GOT3 (cell line): ENCODE measurements at regions not wholly inside any gene's neighbourhood (a gene's known extent, or its start where the extent isn't known, plus 50 kb on each side); places are given as distances from the start of the nearest gene placed in this dataset.

Source experiments
- DNase-seq: peaks from one replicate; lab custom pipeline; 2025; ENCODE audit warnings: mixed read lengths; lab: John Stamatoyannopoulos, UW

DNA sequence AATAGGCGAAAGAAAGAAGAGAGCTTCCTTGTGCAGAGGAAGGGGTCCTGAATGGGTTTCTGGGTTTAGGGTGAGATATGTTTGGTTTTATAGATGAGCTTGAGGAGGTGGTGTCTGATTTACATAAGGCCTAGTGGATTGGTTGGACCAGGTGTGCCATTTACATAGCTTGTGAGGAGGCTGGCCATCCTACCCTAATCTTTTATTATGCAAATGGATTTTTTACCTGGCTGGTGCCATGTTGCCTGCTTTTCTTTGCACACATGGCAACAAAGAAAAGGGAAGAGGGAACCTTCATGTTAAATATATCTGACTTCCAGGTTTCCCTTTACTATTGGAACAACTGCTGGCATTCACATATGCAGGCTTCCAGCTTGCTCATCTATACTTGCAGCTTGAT, 585.3 kb downstream of the PTPRU start:
- DNase-seq: no peak

DNA sequence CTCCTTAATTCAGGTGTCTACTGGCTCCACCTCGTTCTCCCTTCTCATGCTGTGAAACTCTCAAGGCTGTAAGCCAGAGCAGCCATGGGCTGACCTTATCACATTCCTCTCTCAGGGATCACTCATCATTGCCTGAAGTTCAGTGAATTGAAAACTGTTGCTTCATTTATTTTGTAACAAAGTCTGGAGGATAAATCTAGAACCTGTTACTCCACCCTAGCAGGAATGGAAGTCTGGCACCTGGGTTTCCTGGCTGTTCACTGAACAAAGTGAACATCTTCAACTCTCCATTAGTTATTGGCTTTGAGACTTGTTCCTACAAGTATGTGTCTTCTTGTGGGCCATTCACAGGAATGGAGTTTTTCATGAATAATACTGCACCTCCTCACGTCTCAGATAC, 584.1 kb downstream of the PTPRU start:
- DNase-seq: no peak

DNA sequence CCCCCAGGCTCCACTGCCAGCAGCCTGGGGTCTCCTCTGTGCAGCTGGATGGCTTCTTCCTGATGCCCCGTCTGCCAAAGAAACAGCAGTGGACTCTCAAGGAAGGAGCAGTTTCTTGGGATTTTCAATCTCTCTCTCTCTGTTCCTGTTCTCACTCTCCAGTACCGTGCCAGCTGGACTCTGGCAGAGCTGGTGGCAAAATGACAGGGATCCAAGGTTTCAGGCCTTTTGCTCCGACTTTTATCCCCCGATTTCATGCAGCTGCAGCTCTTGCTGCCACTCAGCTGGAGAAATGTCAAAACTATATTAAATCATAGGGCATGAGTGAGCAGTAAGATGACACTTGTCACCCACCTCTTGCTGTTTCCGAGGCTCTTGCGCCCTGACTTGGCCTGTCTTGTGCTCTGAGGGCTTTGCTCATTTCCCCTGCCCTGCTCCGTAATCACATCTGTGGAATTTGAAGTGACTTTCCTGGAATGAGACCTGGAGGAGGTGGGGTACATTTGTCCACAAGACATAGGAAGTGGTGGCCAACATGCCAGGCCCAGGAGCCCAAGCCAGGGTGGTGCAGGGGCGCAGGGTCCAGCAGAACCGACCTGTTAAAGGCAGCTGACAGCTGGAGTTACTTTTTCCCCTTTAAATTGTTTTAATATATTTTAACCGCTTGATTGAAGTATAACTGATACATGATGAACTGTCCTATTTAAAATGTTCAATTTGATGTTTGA, 576.2 kb downstream of the PTPRU start:
- DNase-seq: no peak

DNA sequence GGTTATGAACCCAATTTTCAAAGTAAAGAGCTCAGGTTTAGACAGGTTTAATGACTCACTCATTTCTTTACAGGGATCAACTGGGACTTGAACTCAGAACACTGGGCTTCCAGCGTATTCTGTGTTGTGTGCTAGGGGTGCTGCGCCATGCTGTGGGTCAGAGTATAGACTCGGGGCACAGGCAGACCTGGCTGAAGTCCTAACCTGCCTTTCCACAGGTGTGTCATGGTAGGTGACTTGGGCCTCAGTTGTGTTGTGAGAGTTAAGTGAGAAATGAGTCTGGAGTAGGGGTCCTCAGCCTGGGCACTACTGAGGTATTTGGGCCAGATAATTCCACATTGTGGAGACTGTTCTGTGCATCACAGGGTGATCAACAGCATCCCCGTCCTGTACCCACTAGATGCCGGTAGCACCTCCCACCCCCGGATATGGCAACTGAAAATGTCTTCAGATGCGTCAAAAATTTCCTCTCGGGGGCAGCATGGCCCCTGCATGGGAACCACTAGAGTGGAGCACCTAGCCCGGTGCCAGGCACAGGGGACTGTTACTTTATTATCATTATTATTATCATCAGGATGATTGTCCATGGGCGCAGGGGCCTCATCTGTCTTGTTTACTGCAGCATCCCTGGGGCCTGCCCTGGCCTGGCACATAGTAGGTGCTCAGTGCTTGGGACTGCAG, 575.5 kb downstream of the PTPRU start:
- DNase-seq: no peak

DNA sequence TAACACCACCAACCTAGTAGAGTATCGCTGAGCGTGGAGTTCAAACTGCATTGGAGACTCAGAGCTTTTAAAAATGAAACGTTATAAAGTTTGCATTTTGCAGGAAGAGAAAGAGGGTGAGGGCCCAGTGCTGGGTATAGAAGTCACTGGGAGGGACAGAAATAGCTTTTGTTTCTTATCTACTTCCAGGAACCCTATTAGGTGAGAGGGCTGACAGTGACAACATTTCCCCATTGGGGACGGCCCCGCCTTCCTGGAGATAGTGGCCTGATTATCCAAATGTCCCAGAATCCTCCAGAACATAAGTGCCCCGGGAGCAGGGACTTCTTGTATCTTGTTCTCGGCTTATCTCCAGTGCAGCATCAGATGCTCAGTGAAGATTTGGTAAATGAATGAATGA, 574.9 kb downstream of the PTPRU start:
- DNase-seq: no peak

DNA sequence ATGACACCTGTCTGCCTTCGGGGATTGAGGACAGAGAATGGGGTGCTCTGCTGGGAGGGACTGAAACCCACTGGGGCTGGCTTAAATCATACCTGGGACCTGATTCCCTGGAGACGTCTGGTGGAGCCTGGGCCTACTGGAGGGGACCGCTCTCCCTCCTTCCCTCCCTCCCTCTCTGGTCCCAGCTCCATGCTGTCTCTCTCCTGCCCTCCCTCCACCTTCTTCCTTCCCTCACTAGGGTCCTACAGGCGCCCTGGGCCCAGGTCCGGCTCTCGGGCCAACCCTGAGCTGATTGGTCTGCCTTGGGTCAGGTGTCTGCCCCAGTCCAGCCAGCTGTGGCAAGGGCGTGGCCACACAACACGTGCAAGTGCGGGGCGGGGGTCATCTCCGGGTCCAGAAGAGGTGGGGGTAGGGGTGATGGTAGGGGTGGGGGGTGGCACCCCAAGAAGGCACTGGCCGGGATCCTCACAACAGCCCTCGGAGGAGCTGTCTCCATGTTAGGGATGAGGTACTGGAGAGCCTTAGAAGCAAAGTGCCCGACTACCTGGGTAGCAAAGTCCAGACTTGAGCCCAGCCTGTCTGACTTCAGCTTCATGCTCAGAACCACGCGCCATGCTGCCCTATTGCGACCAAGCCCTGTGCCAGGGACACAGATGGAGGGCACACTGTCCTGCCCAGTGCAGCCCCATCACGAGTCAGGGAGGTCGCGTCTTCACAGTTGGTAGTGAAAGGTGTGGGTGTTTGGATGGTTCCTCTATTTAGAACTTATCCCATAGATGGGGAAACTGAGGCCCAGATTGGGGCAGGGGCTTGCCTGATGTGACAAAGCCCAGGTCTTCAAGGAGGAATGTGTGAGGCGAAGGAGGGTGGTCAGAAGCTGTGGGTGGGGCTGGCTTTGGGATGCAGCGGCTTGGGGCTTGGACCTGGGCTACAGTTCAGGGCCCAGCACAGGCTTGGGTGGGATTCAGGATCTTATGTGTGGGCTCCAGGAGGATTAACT, 574.1 kb downstream of the PTPRU start:
- no peak for DNase-seq

DNA sequence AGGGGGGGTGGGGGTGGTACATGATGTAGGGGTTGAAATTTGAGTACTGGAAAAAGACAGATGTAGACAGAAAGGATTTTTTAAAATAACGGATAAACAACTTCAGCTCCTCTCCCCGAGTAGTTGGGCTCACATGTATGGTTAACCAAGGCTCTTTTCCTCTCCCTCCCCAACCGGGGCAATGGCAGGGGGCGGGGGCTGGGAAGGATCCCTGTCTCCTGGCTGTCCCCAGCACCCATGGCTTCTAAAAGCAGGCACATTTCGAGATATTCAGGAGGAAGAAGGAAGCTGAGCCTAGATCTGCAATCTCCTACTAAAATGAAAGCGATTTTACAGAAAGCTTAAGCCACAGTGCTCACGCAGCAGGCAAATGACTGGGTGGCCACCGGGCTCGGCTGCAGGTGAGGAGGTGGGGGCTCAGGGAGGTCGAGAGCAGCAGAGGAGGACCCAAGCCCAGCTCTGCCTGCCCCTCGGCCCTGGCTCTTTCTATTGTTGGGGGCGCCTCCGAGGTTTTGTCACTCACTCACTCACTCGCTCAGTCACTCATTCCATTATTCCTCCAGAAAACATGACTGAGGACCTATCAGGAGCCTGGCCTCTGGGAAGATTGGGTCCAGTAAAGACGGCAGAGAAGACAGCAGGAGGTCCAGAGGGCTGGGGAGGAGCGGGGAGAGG, 573.3 kb downstream of the PTPRU start:
- no peak for DNase-seq

DNA sequence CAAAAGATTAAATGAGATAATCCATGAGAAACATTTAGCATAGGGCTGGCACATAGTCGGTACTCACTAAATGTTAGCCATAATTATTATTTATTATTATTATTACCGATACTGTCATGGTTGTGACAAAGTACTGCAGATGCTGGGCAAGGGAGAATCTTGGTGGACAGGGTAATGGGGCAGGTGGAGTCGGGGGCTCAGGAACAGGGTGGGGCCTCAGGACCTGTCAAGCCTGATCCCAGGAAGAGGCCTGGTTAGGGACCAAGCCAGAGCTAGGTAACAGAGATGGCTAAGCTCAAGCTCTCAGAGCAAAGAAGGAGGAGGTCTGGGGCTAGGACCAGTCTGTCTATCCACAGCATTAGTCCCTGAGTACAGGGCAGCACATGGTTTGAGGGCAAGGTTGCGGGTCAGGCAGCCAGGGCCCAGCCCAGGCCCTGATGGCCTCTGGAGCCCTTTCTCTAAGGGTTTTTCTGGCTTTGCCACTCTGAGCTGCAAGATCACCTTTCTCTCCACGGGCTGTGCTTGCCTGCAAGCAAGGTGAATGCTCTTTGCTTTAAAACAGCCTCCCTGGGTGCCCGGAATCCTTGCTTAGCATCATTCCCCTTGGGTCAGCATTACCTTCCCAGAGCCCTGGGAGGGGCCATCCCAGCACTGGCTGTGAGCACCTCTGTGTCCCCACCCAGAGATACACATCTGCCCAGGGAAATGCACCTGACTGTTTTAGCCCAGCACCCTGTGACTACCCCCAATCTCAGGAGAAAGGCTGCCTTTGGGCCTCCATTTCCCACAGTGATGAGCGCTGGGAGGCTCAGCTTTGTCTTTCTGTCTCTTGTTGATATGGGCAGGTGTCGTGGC, 572.0 kb downstream of the PTPRU start:
- no peak for DNase-seq

DNA sequence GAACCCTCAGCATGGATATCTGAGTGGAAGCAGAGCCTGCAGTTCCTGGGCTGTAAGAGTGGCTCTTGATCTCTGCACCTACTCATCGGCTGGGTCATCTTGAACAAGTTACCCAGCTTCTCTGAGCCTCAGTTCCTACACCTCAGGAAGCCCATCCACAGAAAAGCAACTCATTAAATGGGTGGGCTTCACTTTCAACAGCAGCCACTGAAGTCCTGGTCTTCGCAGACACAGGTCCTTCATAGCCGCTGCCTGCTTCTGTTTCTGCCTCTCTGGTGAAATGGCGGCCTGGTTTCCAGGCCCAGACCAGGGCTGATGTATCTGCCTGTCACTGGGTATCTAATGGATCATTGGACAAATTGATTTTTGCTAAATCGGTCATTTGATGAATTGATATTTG, 571.4 kb downstream of the PTPRU start:
- no peak for DNase-seq

DNA sequence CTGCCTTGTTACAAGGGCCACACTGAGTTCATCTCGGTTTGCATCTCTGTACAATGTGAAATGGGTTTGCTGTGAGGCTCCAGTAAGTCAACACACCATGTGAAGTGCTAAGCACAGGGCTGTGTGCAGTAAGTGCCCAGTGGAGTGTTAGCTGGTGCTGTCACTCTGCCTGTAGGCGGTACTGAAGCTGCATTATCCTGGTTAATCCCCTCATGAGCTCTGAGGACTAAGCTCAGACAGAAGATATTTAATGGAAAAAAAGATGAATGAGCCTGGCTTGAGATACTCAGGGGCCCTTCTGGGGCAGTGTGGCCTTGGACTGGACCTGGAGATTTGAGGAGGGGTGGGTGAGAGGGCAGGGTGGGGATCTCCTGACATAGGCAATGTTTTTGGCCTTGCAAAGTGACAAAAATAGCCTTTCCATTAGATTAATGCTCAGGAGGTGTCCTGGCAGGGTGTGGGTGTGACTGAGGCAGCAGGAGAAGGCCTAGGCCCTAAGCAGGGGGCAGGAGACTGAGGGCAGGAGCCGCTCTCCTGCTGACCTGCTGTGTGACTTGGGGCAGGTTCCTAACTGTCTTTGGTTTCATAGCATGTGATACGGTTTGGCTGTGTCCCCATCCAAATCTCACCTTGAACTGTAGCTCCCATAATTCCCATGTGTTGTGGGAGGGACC, 570.5 kb downstream of the PTPRU start:
- DNase-seq: no peak

DNA sequence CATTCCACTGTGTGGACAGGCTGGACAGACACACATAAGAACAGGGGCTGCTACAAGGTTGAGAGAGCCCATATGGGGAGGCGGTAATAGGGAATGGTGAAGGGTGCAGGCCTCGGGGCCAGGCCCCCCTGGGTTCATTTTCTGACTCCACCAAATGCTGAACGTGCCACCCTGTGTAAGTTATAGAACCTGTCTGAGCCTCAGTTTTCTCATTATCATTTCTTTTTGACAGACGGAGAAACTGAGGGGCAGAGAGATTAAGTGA, 569.5 kb downstream of the PTPRU start:
- no peak for DNase-seq

DNA sequence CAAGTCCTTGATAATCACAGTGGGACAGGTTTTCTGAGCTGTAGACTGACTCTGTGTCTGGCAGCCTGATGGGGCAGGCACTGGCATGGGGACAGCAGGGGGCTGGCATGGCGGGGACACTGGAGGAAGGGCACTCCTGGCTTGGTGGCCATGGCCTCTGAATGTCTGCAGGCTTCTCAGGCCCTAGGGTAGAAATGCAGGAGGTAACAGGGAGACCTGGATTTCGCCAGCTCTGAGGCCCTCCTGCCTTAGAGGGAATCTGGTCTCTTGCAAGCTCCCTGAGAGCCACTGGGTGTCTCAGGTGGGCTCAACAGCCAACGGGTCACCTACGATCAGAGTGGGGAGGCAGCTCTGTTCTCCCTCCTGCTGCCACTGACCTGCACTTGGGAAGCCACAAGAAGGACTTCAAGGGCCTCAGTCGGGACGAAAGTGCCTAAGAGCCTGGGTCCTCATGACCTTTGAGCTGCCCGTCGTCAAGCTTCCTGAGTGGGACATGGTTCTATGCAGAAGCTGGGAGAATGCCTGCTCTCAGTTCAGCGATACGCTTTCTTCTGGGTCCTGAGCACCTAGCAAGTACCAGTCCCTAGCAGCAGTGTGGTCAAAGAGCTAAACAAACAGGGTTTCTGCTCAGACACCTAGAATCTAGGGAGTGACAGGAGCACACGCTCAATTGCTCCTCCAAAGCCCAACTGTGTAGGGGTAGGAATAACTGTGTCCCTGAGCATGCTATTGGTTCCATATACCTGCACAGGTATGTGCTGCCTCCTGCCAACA, 569.0 kb downstream of the PTPRU start:
- no peak for DNase-seq

DNA sequence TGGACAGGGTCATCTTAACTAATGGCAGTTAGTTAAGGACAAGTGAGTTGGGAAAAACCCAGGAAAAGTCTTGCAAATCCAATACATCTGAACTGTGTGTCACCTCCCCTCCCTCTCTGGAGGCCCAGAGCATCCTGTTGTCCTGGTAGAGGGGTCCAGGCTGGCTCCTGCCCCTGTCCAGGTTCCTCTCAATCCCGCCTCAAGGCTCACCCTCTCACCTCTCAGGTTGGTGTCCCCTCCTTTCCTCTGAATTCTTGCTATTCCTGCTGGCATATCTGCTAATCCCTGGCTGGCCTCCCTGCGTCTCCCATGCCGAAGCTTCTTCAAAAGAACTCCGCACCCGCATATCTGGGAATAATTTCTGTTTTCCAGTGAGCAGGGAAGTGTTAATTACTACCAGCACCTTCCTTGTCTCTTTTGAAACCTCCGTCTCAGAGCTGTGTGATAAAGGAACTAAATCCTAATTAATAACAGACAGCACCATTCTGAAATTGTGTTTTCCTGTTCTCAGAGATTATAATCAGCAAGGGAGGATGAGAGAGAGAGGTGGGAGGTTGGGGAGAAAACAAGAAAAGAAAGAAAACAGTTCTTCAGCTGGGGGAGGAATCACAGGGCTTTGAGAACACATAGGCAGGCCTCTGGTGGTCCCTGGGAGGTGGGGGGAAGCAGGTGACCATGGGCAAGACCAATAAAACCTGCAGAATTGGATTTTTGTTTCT, 568.0 kb downstream of the PTPRU start:
- DNase-seq: no peak

DNA sequence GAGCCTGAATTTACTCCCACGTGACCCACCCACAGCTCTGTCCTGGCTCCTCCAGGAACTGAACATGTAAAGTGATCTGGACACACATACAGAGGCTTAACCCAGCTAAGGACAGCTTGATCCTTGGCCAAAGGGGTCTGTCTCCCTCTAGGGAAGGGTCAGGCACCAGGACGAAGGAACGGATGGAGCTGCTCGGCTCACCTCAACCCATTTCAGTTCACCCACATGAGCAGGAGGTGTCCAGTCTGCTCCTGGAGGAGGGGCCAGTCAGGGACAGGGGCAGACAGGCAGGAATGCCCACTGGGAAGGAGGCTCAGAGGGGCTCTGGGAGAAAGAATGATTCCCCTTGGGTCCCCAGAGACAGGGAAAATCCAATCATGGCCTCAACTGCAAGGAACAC, 567.2 kb downstream of the PTPRU start:
- DNase-seq: no peak

DNA sequence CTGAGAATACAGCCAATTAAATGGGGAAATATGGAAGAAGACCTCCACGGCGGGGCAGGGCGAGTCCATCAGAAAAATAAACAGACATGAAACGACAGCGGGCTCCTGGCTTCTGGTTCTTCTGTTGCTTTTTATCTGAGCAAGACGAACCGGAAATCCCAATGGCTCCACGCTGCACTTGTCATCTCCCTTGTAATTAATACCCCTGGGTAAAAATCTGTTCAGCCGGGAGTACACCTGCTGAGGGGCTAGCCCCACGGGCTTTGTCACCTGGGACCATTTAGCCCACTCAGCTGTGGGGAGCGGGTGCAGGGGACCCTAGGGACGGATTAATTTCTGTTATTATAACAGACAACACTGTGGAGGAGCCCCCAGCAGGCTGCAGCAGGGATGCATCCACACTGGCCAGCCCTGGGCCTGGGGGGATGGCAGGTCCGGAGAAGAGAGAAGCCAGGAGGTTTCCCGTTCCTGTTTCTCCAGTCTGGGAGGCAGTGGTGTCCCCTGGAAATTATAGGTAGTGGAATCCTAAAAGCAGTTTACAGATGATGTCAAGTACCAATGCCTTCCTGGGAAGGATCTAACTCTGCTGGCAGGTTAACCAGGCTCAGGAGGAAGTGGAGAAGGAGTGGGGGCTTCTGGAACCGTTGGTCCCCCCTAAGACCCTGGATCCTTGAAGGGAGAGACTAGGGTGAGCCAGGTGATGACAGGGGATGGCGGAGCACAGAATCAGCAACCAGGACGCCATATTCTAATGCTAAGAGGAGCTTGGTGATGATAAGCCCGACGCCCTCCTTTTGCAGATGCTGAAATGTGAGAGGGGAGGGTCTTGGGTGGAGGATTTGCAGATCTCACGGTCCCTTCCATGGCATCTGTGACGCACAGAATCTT, 566.1 kb downstream of the PTPRU start:
- DNase-seq: no peak

DNA sequence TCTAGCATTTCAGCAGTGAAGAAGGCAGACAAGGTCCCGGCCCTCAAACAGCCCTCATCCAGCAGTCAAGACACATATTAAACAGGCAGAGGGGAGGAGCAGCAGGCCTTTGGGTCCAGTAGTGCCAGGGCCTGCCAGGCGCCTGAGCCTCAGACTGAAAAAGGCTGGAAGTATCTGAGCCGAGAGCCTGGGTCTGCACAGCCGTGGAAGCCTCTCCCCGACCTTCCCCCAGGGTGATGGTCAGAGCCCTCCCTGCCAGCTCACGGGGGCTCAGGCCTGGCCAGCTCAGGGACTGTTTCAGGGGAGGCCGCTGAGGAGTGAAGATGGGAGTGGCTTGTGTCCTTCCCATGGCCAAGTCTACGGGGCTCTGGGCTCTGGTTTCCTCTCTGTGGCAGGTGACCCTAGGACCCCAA, 565.2 kb downstream of the PTPRU start:
- DNase-seq: no peak

DNA sequence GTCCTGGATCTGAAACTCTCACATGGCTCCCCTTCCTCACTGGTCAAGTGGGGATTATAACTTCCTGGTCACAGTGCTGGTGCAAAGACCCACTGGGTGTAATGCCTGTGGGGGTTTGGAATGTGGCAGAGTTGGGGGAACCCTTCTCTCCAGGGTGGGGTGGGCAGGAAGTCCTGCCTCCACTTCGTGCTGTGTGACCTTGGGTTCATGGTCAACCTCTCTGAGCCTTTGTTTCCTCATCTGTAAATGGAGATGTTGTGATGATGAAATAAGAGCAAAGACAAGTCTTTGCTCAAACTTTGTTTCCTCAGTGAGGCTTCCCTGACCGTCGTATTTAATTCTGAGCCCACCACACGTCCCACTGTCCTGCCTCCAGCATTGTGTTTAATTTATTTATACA, 564.7 kb downstream of the PTPRU start:
- no peak for DNase-seq

DNA sequence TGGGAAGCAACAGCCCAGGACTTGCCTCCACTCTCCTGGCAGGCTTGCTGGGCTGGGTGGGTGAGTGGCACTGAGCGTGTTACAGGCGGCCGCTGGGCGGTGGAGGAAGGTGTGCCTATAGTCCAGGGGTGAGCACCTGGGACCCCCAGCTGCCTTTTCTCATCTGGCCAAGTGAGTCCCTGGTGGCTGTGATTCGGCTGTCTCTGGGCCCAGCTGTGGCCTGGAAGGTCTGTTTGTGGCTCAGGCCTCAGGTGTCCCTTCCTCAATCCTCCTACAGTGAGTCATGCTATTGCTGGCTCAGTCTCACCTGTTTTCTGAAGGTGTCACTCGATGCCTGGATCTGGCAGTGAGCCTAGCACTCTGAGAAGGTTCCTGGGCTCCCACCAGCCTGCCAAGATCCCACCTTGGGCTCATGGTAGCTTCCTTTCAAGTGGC, 564.2 kb downstream of the PTPRU start:
- DNase-seq: no peak
